ENCODE measurements at regions not wholly inside any gene's neighbourhood (a gene's known extent, or its start where the extent isn't known, plus 50 kb on each side); places are given as distances from the start of the nearest gene placed in this dataset.

- Histone ChIP-seq H4K20me1 (replicated peaks in 1 of 2; ENCODE audit: control insufficient read depth in 1 of 2, insufficient read depth in 2 of 2, low read length in 2 of 2) (no peaks in the 10 kb centered on the region), H3K56ac (replicated peaks; ENCODE audit: insufficient read length, low read depth, low read length) (no peak overlapping the region), H3K79me2 (ENCODE audit: control insufficient read depth in 1 of 2, insufficient read depth in 2 of 2, low read length in 2 of 2) (no peaks in the 10 kb centered on the region), H3K9ac (replicated peaks in 1 of 4; ENCODE audit: extremely low read depth in 1 of 4, low read depth in 3 of 4, low read length in 3 of 4) (no peak overlapping the region), H4K8ac (ENCODE audit: extremely low read depth, insufficient read depth, low read length) (no peak overlapping the region), H3K36me3 (ENCODE audit: control insufficient read depth in 2 of 4, insufficient read depth in 4 of 4, low read length in 3 of 4) (no peaks in the 10 kb centered on the region), H3K23ac (ENCODE audit: insufficient read length) (no peak overlapping the region), H2BK120ac (replicated peaks; ENCODE audit: low read depth, low read length) (no peak overlapping the region), H3K4ac (replicated peaks; ENCODE audit: insufficient read length, low read depth, low read length) (no peak overlapping the region), H3K79me1 (ENCODE audit: low read depth, low read length) (no peaks in the 10 kb centered on the region), H3K4me2 (ENCODE audit: insufficient read depth in 1 of 2, low read depth in 2 of 2, low read length in 2 of 2) (no peak overlapping the region), H2BK20ac (ENCODE audit: low read length) (no peak overlapping the region), H3K14ac (ENCODE audit: insufficient read length) (no peak overlapping the region), H3K4me1 (replicated peaks in 1 of 4; ENCODE audit: control insufficient read depth in 3 of 4, insufficient read depth in 4 of 4, low read length in 3 of 4) (no peaks in the 10 kb centered on the region), H2AFZ (ENCODE audit: low read length) (peak overlapping the region; percentile 72; the same call in 1 of the 2 replicates), H4K5ac (ENCODE audit: insufficient read length, low read depth, low read length) (no peak overlapping the region), H3K9me3 (ENCODE audit: insufficient read depth in 2 of 2, low read depth in 1 of 2, low read length in 1 of 2) (no peaks in the 10 kb centered on the region), H2BK15ac (ENCODE audit: low read length) (no peak overlapping the region), H2BK5ac (ENCODE audit: low read depth, low read length) (no peak overlapping the region), H3K4me3 (ENCODE audit: extremely low read depth in 1 of 4, insufficient read depth in 2 of 4, low read depth in 3 of 4, low read length in 4 of 4) (no peak overlapping the region), H3K18ac (ENCODE audit: extremely low read depth, low read length) (no peak overlapping the region), H3K27ac (ENCODE audit: low read depth, low read length) (no peak overlapping the region), H3K23me2 (ENCODE audit: low read depth, low read length) (no peaks in the 10 kb centered on the region), H2BK12ac (ENCODE audit: low read depth, low read length) (no peak overlapping the region), H4K91ac (replicated peaks; ENCODE audit: insufficient read length, low read length) (no peak overlapping the region), H2AK5ac (ENCODE audit: low read depth, low read length) (no peak overlapping the region), H3K27me3 (replicated peaks in 1 of 4; ENCODE audit: control insufficient read depth in 3 of 4, extremely low read depth in 1 of 4, insufficient read depth in 3 of 4, low read length in 3 of 4) (no peaks in the 10 kb centered on the region)
- TF ChIP-seq EGR1 (IDR thresholded peaks at IDR 0.05; ENCODE audit: borderline replicate concordance, low read depth, low read length) (no peak), RAD21 (IDR thresholded peaks at IDR 0.05 in 1 of 2, conservative IDR thresholded peaks at IDR 0.05 in 1 of 2; ENCODE audit: low read depth in 2 of 2, low read length in 2 of 2) (no peak), ASH2L (IDR thresholded peaks at IDR 0.05; ENCODE audit: low read length) (no peak)
- CTCF ChIA-PET (ENCODE audit: partially characterized antibody): no interaction called here
- no peak for FAIRE-seq
- DNase-seq (ENCODE audit: low read depth in 1 of 2, low spot score in 2 of 2): no peak
- POLR2A ChIA-PET (ENCODE audit: partially characterized antibody): no interaction called here
- 90% methylated on average over 2 of the region's 2 CpGs; no CpG with 5 or more reads in 1 of the 2 experiments for WGBS, 2 experiments (ENCODE audit: extremely low coverage in 1 of 2, insufficient coverage in 1 of 2, insufficient read length in 1 of 2, insufficient replicate concordance in 2 of 2, low coverage in 1 of 2, low lambda C conversion rate in 2 of 2, missing lambda C conversion rate in 1 of 2)
These were observed 142.2 kb upstream of the CNTN3 start for GRCh38 chr3:74756674-74757073.
